ENCODE measurements at regions not wholly inside any gene's neighbourhood (a gene's known extent, or its start where the extent isn't known, plus 50 kb on each side); places are given as distances from the start of the nearest gene placed in this dataset.

GRCh38 chr18:47615043-47615442, 315.4 kb downstream of the SMAD2 start (continued):
- no peak for TF ChIP-seq ZNF462 (CRISPR knock-in tag; IDR thresholded peaks at IDR 0.05)
- no peak for TF ChIP-seq REST (IDR thresholded peaks at IDR 0.05; ENCODE audit: unreplicated experiment)

- H2AFZ ChIP-seq, result no peak overlapping the region
- no peak overlapping the region for H3K4me2 ChIP-seq
- H3K27ac Mint-ChIP-seq, result no peak overlapping the region
- peaks cover 1% of the 10 kb centered on the region for H3K9me2 ChIP-seq (ENCODE audit: insufficient read depth)
- no peaks in the 10 kb centered on the region for H3K79me2 ChIP-seq (replicated peaks; ENCODE audit: insufficient read depth)
- DNase-seq (ENCODE audit: low spot score) (no peak), ATAC-seq (no peak)
- H3K27ac ChIP-seq (ENCODE audit: low read depth), result no peak overlapping the region
- no peaks in the 10 kb centered on the region for H3K4me1 ChIP-seq (ENCODE audit: insufficient read depth)
- H3K9me3 Mint-ChIP-seq, result peaks cover 6% of the 10 kb centered on the region; the same call in 2 of the 3 replicates
- no peaks in the 10 kb centered on the region for H3K36me3 Mint-ChIP-seq (ENCODE audit: low read depth)
- H3K27me3 ChIP-seq (ENCODE audit: insufficient read depth), result no peaks in the 10 kb centered on the region
- no peaks in the 10 kb centered on the region for H3K36me3 ChIP-seq (ENCODE audit: insufficient read depth)
- no peak overlapping the region for H3K4me3 Mint-ChIP-seq
- H3F3A ChIP-seq (replicated peaks; ENCODE audit: low read depth), result no peaks in the 10 kb centered on the region
- peaks cover 7% of the 10 kb centered on the region for H3K27me3 Mint-ChIP-seq (ENCODE audit: insufficient read depth, low read depth, poor library complexity)
- peaks cover 15% of the 10 kb centered on the region for H3K4me1 Mint-ChIP-seq
- H3K4me3 ChIP-seq, result no peak overlapping the region
- no peaks in the 10 kb centered on the region for H4K20me1 ChIP-seq (replicated peaks; ENCODE audit: insufficient read depth)
- no peak for TF ChIP-seq EZH2phosphoT487 (IDR thresholded peaks at IDR 0.05; ENCODE audit: unreplicated experiment)
- TF ChIP-seq ZNF331 (CRISPR knock-in tag; IDR thresholded peaks at IDR 0.05; ENCODE audit: low read depth), result no peak
- TF ChIP-seq NANOG (IDR thresholded peaks at IDR 0.05; ENCODE audit: borderline replicate concordance), result no peak
- no peak for TF ChIP-seq POLR2AphosphoS5 (IDR thresholded peaks at IDR 0.05; ENCODE audit: low read depth)
- TF ChIP-seq EZH2 (IDR thresholded peaks at IDR 0.05; ENCODE audit: low read depth, unreplicated experiment), result no peak
Observed at GRCh38 chr18:47613929-47614328, 316.5 kb downstream of the SMAD2 start.
